ENCODE measurements at regions not wholly inside any gene's neighbourhood (a gene's known extent, or its start where the extent isn't known, plus 50 kb on each side); places are given as distances from the start of the nearest gene placed in this dataset.

DNA sequence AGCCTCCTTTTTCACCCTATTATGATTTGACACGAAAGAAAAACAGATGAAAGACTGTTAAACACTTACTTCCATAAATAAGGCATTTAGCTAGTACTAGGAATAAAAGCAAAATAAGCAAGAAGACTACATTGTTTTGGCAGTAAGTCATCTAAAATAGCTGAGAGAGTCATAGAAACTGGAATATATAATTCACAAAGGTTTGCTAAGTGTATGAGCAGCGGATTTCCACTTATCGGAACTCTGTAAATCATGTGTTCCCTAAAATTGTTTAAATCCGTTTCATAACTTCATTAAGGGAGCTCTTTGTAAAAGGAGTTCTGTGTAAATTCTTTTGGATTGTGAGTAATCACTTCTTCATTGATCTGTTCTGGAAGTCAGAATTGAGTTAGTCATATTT lies 202.5 kb upstream of the CBLB start:
- TF ChIP-seq CTCF (IDR thresholded peaks at IDR 0.05) (no peak), POLR2A (IDR thresholded peaks at IDR 0.05) (no peak)

Measured in Peyer's patch (tissue), 4 donors.